SK-N-MC (cell line): ENCODE measurements at regions not wholly inside any gene's neighbourhood (a gene's known extent, or its start where the extent isn't known, plus 50 kb on each side); places are given as distances from the start of the nearest gene placed in this dataset.

ENCODE experiments used
- DNase-seq: peaks from one replicate; pipeline ENCODE4 v3.0.0-alpha.2; 2011; ENCODE audit warnings: low read depth, low spot score
- H3K27ac ChIP-seq: fragments of 200-600 bp; sonication (generic); 2 replicates; pipeline ENCODE4 v1.5.1; 2016; ENCODE audit warnings: mixed run types
- H3K36me3 ChIP-seq: fragments of 200-600 bp; sonication (generic); 2 replicates; pipeline ENCODE4 v1.6.1; 2017; ENCODE audit warnings: antibody characterized with exemption, low read length, mixed read lengths; ENCODE audit not compliant: insufficient read depth
- H3K4me3 ChIP-seq: fragments of 200-600 bp; sonication (generic); 2 replicates; pipeline ENCODE4 v1.5.1; 2016
- H3K9ac ChIP-seq: fragments of 200-600 bp; sonication (generic); 2 replicates; pipeline ENCODE4 v1.8.0; 2017; ENCODE audit warnings: mixed run types, mixed read lengths; ENCODE audit not compliant: insufficient read length
- H3K9me3 ChIP-seq: fragments of 200-600 bp; sonication (generic); 2 replicates; pipeline ENCODE4 v1.6.1; 2017; ENCODE audit warnings: low read depth, mild to moderate bottlenecking, antibody characterized with exemption, low read length, moderate library complexity, mixed read lengths
- EZH2 ChIP-seq: fragments of 200-600 bp; sonication (generic); IDR thresholded peaks from one replicate; pipeline ENCODE4 v1.6.1; 2017; ENCODE audit warnings: antibody characterized with exemption
- FOXP2 ChIP-seq: optimal IDR thresholded peaks from 2 replicates; pipeline ENCODE3; 2011; ENCODE audit warnings: mild to moderate bottlenecking, moderate library complexity; ENCODE audit not compliant: insufficient read depth; ENCODE audit errors: extremely low read length, control extremely low read depth
- POLR2AphosphoS5 ChIP-seq: IDR thresholded peaks from 2 replicates; pipeline ENCODE4 v1.6.1; 2012; ENCODE audit warnings: mild to moderate bottlenecking, low read depth, low read length, borderline replicate concordance

GRCh38 chr10:36283827-36284226, 641.7 kb upstream of the FZD8 start:
- TF ChIP-seq EZH2 (no peak), POLR2AphosphoS5 (no peak), FOXP2 (no peak)
- no peak overlapping the region for H3K9ac ChIP-seq
- no peak overlapping the region for H3K27ac ChIP-seq
- DNase-seq, result no peak
- H3K36me3 ChIP-seq, result no peaks in the 10 kb centered on the region
- H3K4me3 ChIP-seq, result no peak overlapping the region
- no peaks in the 10 kb centered on the region for H3K9me3 ChIP-seq

GRCh38 chr10:36281831-36282331, 639.8 kb upstream of the FZD8 start:
- no peak for DNase-seq
- no peak overlapping the region for H3K9ac ChIP-seq
- no peaks in the 10 kb centered on the region for H3K36me3 ChIP-seq
- TF ChIP-seq FOXP2 (no peak), POLR2AphosphoS5 (no peak), EZH2 (no peak)
- H3K4me3 ChIP-seq, result no peak overlapping the region
- H3K27ac ChIP-seq, result no peak overlapping the region
- no peaks in the 10 kb centered on the region for H3K9me3 ChIP-seq

DNA sequence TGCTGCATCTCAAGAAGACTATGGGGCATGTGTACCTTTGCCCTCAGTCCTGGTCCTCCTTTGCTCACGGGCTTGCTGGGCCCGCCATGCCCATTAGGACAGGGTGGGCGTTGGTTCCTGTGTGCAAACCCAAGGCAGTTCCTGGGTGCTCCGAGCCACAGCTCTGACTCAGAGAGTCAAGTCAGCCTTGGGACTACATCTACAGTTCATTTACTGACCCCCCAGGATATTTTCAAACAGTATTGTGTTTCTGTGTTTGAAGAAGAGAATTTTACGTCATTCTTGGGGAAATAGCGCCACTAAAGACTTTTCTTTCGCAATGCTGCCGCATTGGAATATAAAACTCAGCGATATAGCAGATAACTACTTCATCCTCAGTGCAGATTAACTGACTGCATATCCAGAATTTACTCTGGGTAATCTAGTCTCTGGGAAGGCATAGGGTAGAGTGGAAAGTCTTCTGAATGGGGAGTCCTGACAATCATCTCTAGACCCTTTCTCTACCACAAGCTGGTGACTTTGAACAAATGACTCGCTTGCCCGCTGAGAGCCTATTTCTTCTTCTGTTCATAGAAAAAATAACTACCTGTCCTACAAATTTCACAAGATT, 638.9 kb upstream of the FZD8 start:
- no peak for DNase-seq
- no peak for TF ChIP-seq FOXP2
- TF ChIP-seq POLR2AphosphoS5, result no peak
- no peak for TF ChIP-seq EZH2
- Histone ChIP-seq H3K27ac (no peak overlapping the region), H3K4me3 (no peak overlapping the region), H3K36me3 (no peaks in the 10 kb centered on the region), H3K9me3 (no peaks in the 10 kb centered on the region), H3K9ac (no peak overlapping the region)

GRCh38 chr10:36280321-36280741, 638.2 kb upstream of the FZD8 start:
- Histone ChIP-seq H3K9ac (no peak overlapping the region), H3K36me3 (no peaks in the 10 kb centered on the region), H3K9me3 (no peaks in the 10 kb centered on the region), H3K4me3 (no peak overlapping the region), H3K27ac (no peak overlapping the region)
- no peak for DNase-seq
- TF ChIP-seq EZH2 (no peak), POLR2AphosphoS5 (no peak), FOXP2 (no peak)

- Histone ChIP-seq H3K4me3 (no peak overlapping the region), H3K9ac (no peak overlapping the region), H3K9me3 (no peaks in the 10 kb centered on the region), H3K27ac (no peak overlapping the region), H3K36me3 (no peaks in the 10 kb centered on the region)
- DNase-seq, result no peak
- no peak for TF ChIP-seq FOXP2
- TF ChIP-seq POLR2AphosphoS5, result no peak
- TF ChIP-seq EZH2, result no peak
These were observed 636.1 kb upstream of the FZD8 start for GRCh38 chr10:36278176-36278575.

- Histone ChIP-seq H3K36me3 (no peaks in the 10 kb centered on the region), H3K9me3 (no peaks in the 10 kb centered on the region), H3K27ac (no peak overlapping the region), H3K9ac (no peak overlapping the region), H3K4me3 (no peak overlapping the region)
- TF ChIP-seq FOXP2 (no peak), POLR2AphosphoS5 (no peak), EZH2 (no peak)
- DNase-seq, result no peak
These were observed 635.4 kb upstream of the FZD8 start for GRCh38 chr10:36277459-36277858.

- H3K4me3 ChIP-seq, result no peak overlapping the region
- H3K36me3 ChIP-seq, result no peaks in the 10 kb centered on the region
- no peak for DNase-seq
- no peak overlapping the region for H3K27ac ChIP-seq
- TF ChIP-seq POLR2AphosphoS5 (no peak), FOXP2 (no peak), EZH2 (no peak)
- no peaks in the 10 kb centered on the region for H3K9me3 ChIP-seq
- H3K9ac ChIP-seq, result no peak overlapping the region
These were observed 629.7 kb upstream of the FZD8 start for GRCh38 chr10:36271627-36272340.

- DNase-seq, result no peak
- TF ChIP-seq FOXP2, result no peak
- TF ChIP-seq POLR2AphosphoS5, result no peak
- TF ChIP-seq EZH2, result no peak
- no peak overlapping the region; the same call in 1 of the 2 replicates for H3K27ac ChIP-seq
- H3K9ac ChIP-seq, result no peak overlapping the region
- no peak overlapping the region for H3K4me3 ChIP-seq
- H3K36me3 ChIP-seq, result no peaks in the 10 kb centered on the region
- H3K9me3 ChIP-seq, result no peaks in the 10 kb centered on the region
These were observed 627.1 kb upstream of the FZD8 start for GRCh38 chr10:36269222-36269621.

DNA sequence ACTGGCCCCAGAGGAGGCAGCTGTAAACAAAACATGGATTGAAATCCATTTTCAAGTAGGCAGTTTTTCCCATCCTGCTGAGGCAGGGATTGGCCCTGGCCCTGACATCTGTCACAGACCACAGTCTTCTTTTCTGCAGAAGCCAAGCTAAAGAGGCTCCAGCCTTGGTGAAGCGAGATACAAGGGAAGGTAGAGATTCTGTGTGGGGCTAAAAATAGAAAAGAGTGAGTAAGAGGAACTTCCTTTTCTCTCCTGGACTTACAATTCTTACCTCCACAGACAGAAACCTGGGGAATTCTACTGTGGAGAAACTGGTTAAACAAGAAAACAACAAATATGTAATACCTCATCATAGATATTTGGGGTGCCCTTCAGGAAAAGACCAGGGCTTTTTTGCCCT, 624.8 kb upstream of the FZD8 start:
- no peak overlapping the region for H3K4me3 ChIP-seq
- H3K9me3 ChIP-seq, result no peaks in the 10 kb centered on the region
- H3K27ac ChIP-seq, result peak overlapping the region; percentile 57; the same call in 1 of the 2 replicates
- no peaks in the 10 kb centered on the region for H3K36me3 ChIP-seq
- TF ChIP-seq EZH2, result no peak
- TF ChIP-seq FOXP2, result no peak
- no peak for TF ChIP-seq POLR2AphosphoS5
- no peak overlapping the region for H3K9ac ChIP-seq
- no peak for DNase-seq
